Fibroblast of lung (primary cell): ENCODE measurements at regions not wholly inside any gene's neighbourhood (a gene's known extent, or its start where the extent isn't known, plus 50 kb on each side); places are given as distances from the start of the nearest gene placed in this dataset.

Experiments used
- DNase-seq, 2 donors: peaks; one replicate each; pipeline versions ENCODE4 v3.0.0 to v3.0.0-alpha.2; 2010; ENCODE audit warnings: low read depth in 2 of 2
- H2AFZ ChIP-seq: 2 replicates; pipeline ENCODE4 v1.5.1; 2012; ENCODE audit warnings: low read length, control low read depth, inconsistent platforms
- H3K27ac ChIP-seq: 2 replicates; pipeline ENCODE4 v1.5.1; 2011; ENCODE audit warnings: low read length, control low read depth; ENCODE audit not compliant: insufficient read depth
- H3K27me3 ChIP-seq: 2 replicates; pipeline ENCODE4 v1.5.1; 2011; ENCODE audit warnings: mild to moderate bottlenecking, low read length; ENCODE audit not compliant: control insufficient read depth, insufficient read depth
- H3K36me3 ChIP-seq: 2 replicates; pipeline ENCODE4 v1.5.1; 2011; ENCODE audit warnings: low read length; ENCODE audit not compliant: control insufficient read depth, insufficient read depth
- H3K4me1 ChIP-seq: 2 replicates; pipeline ENCODE4 v1.5.1; 2011; ENCODE audit warnings: low read length; ENCODE audit not compliant: control insufficient read depth, insufficient read depth; ENCODE audit errors: extremely low read depth
- H3K4me2 ChIP-seq: 2 replicates; pipeline ENCODE4 v1.5.1; 2011; ENCODE audit warnings: low read length, control low read depth; ENCODE audit not compliant: insufficient read depth; ENCODE audit errors: extremely low read depth
- H3K4me3 ChIP-seq, 4 experiments: fragments of 200-600 bp in 1 of 4; sonication (generic) in 1 of 4; replicated peaks in 1 of 4; 2 replicates each; pipeline ENCODE4 v1.5.1; 2011 to 2016; ENCODE audit warnings: low read length in 4 of 4, low read depth in 3 of 4, mild to moderate bottlenecking in 3 of 4, control low read depth in 2 of 4, inconsistent platforms in 1 of 4, mixed read lengths in 1 of 4; ENCODE audit not compliant: insufficient read depth in 1 of 4; ENCODE audit errors: control extremely low read depth in 1 of 4
- H3K79me2 ChIP-seq: 2 replicates; pipeline ENCODE4 v1.5.1; 2012; ENCODE audit warnings: mild to moderate bottlenecking, low read length, inconsistent platforms; ENCODE audit not compliant: control insufficient read depth, insufficient read depth
- H3K9ac ChIP-seq: 2 replicates; pipeline ENCODE4 v1.5.1; 2011; ENCODE audit warnings: mild to moderate bottlenecking, low read length, control low read depth; ENCODE audit not compliant: insufficient read depth
- H3K9me3 ChIP-seq: 2 replicates; pipeline ENCODE4 v1.5.1; 2012; ENCODE audit warnings: low read depth, low read length; ENCODE audit not compliant: control insufficient read depth, insufficient read depth
- H4K20me1 ChIP-seq: 2 replicates; pipeline ENCODE4 v1.5.1; 2011; ENCODE audit warnings: low read length; ENCODE audit not compliant: control insufficient read depth, insufficient read depth; ENCODE audit errors: extremely low read depth
- CTCF ChIP-seq, 2 donors: IDR thresholded peaks in 1 of 2; conservative IDR thresholded peaks in 1 of 2; 1 replicate in 1 of 2; 2 replicates in 1 of 2; pipeline ENCODE4 v1.5.1; 2011 to 2012; ENCODE audit warnings: low read length in 2 of 2, control low read depth in 1 of 2, inconsistent platforms in 1 of 2, low read depth in 1 of 2, mild to moderate bottlenecking in 1 of 2
- EZH2 ChIP-seq: IDR thresholded peaks from 2 replicates; pipeline ENCODE4 v1.5.1; 2012; ENCODE audit warnings: low read length, control low read depth, mild to moderate bottlenecking; ENCODE audit errors: missing control alignments

GRCh38 chr15:93479715-93480114 lies 390.7 kb upstream of the RGMA start:
- Histone ChIP-seq H3K4me1 (no peaks in the 10 kb centered on the region), H3K9ac (no peak overlapping the region), H3K36me3 (no peaks in the 10 kb centered on the region), H3K4me2 (no peak overlapping the region), H3K27ac (no peak overlapping the region), H3K9me3 (no peaks in the 10 kb centered on the region), H3K79me2 (no peaks in the 10 kb centered on the region), H3K4me3 (no peak overlapping the region), H4K20me1 (no peaks in the 10 kb centered on the region), H2AFZ (no peak overlapping the region), H3K27me3 (no peaks in the 10 kb centered on the region)
- TF ChIP-seq CTCF (conservative IDR thresholded peaks at IDR 0.05 in 1 of 2, IDR thresholded peaks at IDR 0.05 in 1 of 2; ENCODE audit: low read depth in 1 of 2, low read length in 2 of 2) (no peak), EZH2 (no peak)
- no peak for DNase-seq

GRCh38 chr15:93478947-93479346 lies 389.9 kb upstream of the RGMA start:
- no peaks in the 10 kb centered on the region for H3K36me3 ChIP-seq
- H3K4me1 ChIP-seq = no peaks in the 10 kb centered on the region
- no peak overlapping the region for H3K4me2 ChIP-seq
- H3K4me3 ChIP-seq = no peak overlapping the region
- DNase-seq = no peak
- no peak overlapping the region for H3K27ac ChIP-seq
- no peak overlapping the region for H3K9ac ChIP-seq
- no peak overlapping the region for H2AFZ ChIP-seq
- no peaks in the 10 kb centered on the region for H4K20me1 ChIP-seq
- H3K27me3 ChIP-seq = no peaks in the 10 kb centered on the region
- no peaks in the 10 kb centered on the region for H3K79me2 ChIP-seq
- TF ChIP-seq CTCF (conservative IDR thresholded peaks at IDR 0.05 in 1 of 2, IDR thresholded peaks at IDR 0.05 in 1 of 2; ENCODE audit: low read depth in 1 of 2, low read length in 2 of 2) (no peak), EZH2 (no peak)
- H3K9me3 ChIP-seq = no peaks in the 10 kb centered on the region

- Histone ChIP-seq H3K4me3 (no peak overlapping the region), H2AFZ (no peak overlapping the region), H3K79me2 (no peaks in the 10 kb centered on the region), H3K4me1 (no peaks in the 10 kb centered on the region), H3K36me3 (no peaks in the 10 kb centered on the region), H4K20me1 (no peaks in the 10 kb centered on the region), H3K4me2 (no peak overlapping the region), H3K9me3 (no peaks in the 10 kb centered on the region), H3K27ac (no peak overlapping the region), H3K9ac (no peak overlapping the region), H3K27me3 (no peaks in the 10 kb centered on the region)
- no peak for DNase-seq
- no peak for TF ChIP-seq CTCF (conservative IDR thresholded peaks at IDR 0.05 in 1 of 2, IDR thresholded peaks at IDR 0.05 in 1 of 2; ENCODE audit: low read depth in 1 of 2, low read length in 2 of 2)
- TF ChIP-seq EZH2 = no peak
These were observed 388.7 kb upstream of the RGMA start for GRCh38 chr15:93477721-93478120.
